GM12801 (cell line): ENCODE measurements at regions not wholly inside any gene's neighbourhood (a gene's known extent, or its start where the extent isn't known, plus 50 kb on each side); places are given as distances from the start of the nearest gene placed in this dataset.

Experiments used
- TF ChIP-seq, protein P1 (sequence below): IDR thresholded peaks from one replicate; pipeline ENCODE4 v1.5.1; 2011; ENCODE audit warnings: control low read depth; ENCODE audit not compliant: insufficient read length; ENCODE audit errors: extremely low read depth

DNA sequence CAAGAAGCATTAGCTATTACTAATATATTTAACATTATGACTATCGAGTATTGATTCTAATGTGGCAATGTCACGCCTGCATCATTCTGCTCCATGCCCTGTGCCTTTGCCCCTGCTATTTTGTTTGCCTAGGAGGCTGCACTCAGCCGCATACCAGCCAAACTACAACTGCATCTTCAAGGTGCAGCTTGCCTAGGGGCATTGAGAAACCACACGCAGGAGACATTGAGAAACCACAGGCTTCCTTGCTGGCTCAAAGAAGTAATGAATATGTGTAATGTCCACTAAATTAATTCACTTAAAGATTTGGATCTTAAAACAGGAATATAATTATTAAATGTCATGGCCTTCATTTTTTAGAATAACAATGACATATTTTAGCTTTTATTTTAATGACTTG is 683.6 kb upstream of the TENM3 start:
- TF ChIP-seq, protein P1, sequence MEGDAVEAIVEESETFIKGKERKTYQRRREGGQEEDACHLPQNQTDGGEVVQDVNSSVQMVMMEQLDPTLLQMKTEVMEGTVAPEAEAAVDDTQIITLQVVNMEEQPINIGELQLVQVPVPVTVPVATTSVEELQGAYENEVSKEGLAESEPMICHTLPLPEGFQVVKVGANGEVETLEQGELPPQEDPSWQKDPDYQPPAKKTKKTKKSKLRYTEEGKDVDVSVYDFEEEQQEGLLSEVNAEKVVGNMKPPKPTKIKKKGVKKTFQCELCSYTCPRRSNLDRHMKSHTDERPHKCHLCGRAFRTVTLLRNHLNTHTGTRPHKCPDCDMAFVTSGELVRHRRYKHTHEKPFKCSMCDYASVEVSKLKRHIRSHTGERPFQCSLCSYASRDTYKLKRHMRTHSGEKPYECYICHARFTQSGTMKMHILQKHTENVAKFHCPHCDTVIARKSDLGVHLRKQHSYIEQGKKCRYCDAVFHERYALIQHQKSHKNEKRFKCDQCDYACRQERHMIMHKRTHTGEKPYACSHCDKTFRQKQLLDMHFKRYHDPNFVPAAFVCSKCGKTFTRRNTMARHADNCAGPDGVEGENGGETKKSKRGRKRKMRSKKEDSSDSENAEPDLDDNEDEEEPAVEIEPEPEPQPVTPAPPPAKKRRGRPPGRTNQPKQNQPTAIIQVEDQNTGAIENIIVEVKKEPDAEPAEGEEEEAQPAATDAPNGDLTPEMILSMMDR = no peak

DNA sequence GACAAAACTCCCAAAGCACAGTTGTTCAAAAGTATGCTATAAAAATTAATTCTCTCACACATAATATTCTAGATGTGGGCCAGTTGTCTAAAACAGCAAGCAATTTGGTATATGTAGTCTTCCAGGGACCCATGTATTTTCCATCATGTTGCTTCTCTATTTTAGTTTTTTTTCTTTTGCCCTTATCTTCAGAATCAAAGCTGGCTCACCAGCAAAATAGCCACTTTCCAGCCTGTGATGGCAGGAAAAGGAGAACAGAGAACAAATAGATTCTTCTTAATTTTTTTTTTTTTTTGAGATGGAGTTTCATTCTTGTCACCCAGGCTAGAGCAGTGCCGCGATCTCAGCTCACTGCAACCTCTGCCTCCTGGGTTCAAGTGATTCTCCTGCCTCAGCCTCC is 680.8 kb upstream of the TENM3 start:
- TF ChIP-seq, protein P1 = no peak

DNA sequence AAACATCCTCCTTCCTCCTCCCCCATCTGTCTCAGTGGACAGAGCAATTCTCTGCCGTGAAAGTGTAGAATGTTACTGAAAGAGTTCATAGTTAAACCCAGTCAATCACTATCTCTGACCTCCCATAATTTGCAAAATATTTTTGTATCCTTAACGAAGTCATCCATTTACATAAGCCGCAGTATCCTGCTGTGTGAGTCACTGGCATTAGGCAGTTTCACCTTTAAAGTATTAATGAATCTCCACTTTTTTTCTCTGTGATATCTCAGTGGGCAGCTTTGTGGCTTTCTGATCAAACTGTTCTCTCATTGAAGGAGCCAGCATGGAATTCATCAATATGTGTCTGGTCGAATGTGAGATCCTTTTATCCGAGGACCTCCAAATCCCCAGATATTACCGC is 678.6 kb upstream of the TENM3 start:
- TF ChIP-seq, protein P1 = no peak

DNA sequence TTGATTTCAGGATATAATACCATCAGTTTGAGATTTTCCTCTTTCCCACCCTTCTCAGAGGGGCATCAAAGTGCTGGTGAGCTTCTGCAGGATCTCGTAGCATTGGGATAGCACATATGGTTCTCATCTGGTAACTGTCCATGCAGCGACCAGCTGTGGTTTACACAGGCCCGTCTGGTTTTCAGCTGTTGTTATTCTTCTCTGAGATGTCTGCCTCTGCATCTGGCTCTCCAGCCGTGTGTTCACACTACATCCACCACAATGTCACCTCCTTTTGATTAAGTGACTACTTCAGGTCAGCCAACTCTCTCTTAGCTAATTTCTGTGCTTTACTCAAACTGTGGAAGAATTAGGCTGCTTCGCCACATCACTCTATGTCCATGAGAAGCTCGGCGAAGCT is 676.7 kb upstream of the TENM3 start:
- TF ChIP-seq, protein P1 = no peak

DNA sequence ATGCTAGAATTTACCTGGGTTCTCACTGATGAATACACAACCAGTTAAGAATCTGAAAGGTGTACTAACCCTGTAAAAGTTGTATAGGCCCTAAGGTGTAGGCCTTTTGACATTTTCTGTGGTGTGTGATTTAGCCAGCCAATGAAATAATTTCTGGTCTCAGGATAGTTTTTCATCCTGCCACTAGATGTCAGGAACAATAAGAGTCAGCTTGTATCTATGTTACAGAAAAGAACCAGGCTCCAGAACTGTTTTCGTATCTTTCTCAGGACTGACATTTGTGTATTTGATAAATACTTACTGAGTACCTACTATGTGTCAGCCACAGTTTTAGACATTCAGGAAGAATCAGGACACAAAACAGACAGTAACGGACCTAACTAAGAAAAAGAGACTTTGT is 673.6 kb upstream of the TENM3 start:
- TF ChIP-seq, protein P1 = no peak

DNA sequence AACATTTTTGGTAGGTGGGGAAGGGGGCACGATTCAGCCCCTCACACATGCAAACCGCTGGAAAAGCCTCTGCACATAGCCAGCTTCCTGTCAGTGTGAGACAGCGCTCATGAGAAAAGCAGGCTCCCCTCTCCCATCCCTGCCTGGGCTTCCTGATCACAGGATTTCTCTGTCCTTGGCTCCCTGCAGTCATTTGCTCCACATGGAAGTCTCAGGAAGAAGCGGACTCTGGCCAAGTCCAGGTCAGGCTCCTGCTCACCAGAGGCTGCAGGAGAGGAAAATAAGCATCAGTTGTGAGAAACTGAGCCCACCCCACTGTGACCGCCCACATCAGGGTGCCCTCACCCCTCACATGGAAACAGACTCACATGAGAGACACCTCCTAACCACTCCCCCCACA is 664.3 kb upstream of the TENM3 start:
- TF ChIP-seq, protein P1 = no peak

DNA sequence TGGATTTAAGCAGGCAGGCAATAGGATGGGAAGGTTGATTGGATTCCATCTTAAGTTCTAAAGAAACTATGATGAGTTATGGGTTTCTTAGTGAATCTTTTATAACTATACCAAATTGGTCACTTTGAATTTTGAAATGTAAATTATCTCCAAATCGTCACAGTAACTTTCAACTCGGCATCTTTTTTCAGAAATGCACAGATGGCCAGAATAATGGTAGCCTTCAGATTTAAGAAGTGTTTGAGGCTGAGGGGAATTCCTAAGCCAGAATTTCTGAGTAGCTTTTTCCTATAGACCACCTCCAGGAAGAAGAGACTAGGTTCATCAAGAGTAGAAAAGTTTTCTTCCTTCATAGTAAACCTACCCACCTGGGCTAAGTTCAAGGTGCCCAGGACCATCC is 663.7 kb upstream of the TENM3 start:
- TF ChIP-seq, protein P1 = no peak

DNA sequence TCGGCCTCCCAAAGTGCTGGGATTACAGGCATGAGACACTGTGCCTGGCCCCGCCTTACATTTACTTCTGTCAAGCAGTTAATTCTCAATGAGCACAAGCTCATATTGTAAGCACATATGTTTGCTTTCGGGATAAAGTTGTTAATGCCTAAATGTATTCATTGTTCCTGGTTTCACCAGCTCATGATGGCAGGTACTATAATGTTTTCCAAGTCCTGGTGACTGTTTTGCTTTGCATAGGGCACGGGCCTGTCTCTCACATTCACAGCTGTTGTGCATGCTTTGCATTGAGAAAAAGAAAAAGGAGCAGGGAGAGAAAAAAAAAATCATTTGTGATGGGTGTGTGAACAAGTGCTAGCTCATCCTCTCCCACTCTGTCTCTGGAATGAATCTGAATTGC is 661.2 kb upstream of the TENM3 start:
- TF ChIP-seq, protein P1 = no peak
